Activated CD8-positive, alpha-beta T cell treated with anti-CD3 and anti-CD28 coated beads for 36 hours (primary cell): ENCODE measurements at regions not wholly inside any gene's neighbourhood (a gene's known extent, or its start where the extent isn't known, plus 50 kb on each side); places are given as distances from the start of the nearest gene placed in this dataset.
"Not testable (repeated sequence)": the region's sequence is repeated elsewhere in the genome, so short reads cannot be mapped to it uniquely, and the experiment has no call there.

Experiments used
- ATAC-seq: fragments of 200-7000 bp; cut with Tn5 transposase; one replicate; pipeline ENCODE4 v1.10.0; 2021; ENCODE audit warnings: mild to moderate bottlenecking, moderate library complexity
- CTCF ChIA-PET: fragments of 350-600 bp; sonication (Branson Sonifier 250); formaldehyde crosslinking; loops from one replicate; lab custom pipeline; 2021; ENCODE audit warnings: antibody characterized with exemption; lab: Charles Lee
- POLR2A ChIA-PET: fragments of 350-600 bp; sonication (Branson Sonifier 250); formaldehyde crosslinking; loops from one replicate; lab custom pipeline; 2021; ENCODE audit warnings: antibody characterized with exemption; lab: Charles Lee
- DNase-seq: peaks from one replicate; pipeline ENCODE4 v3.0.0-alpha.2; 2020
- H3K27ac Mint-ChIP-seq: one replicate; pipeline ENCODE4 v1.8.0; 2021; ENCODE audit warnings: mild to moderate bottlenecking, mixed read lengths
- H3K27me3 Mint-ChIP-seq: one replicate; pipeline ENCODE4 v1.8.0; 2021; ENCODE audit warnings: mixed read lengths
- H3K36me3 Mint-ChIP-seq: one replicate; pipeline ENCODE4 v1.8.0; 2021; ENCODE audit warnings: low read depth, mixed read lengths
- H3K4me1 Mint-ChIP-seq: one replicate; pipeline ENCODE4 v1.8.0; 2021; ENCODE audit warnings: low read depth, mixed read lengths
- H3K4me3 Mint-ChIP-seq: one replicate; pipeline ENCODE4 v1.8.0; 2021; ENCODE audit warnings: mild to moderate bottlenecking, moderate library complexity, mixed read lengths
- H3K9me3 Mint-ChIP-seq: one replicate; pipeline ENCODE4 v1.8.0; 2021; ENCODE audit warnings: mixed read lengths
- intact Hi-C: fragments of 100-400 bp; cut with micrococcal nuclease; formaldehyde crosslinking; loops from one replicate; pipeline ENCODE4 v1.10.0; 2022
- TF ChIP-seq, protein P1 (sequence below): fragments of 200-600 bp; IDR thresholded peaks from one replicate; pipeline ENCODE4 v1.8.0; 2022; ENCODE audit warnings: antibody characterized with exemption, mild to moderate bottlenecking

DNA sequence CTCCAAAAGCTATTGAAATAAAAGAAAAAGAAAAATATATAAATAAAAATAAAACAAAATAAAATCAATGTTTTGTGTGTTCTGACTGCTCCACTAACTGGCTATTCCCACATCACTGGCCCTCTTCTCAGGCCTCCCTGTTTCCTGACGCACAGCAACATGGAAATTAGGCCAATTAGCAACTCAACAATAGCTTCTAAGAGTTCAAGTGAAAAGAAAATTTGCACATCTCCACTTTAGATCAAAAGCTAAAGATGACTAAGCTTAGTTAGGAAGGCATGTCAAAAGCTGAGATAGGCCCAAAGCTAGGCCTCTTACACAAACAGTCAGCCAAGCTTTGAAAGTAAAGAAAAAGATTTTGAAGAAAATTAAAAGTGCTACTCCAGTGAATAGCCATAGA lies 200.8 kb downstream of the DUSP6 start:
- DNase-seq (no peak), ATAC-seq (no peak)
- peaks cover 10% of the 10 kb centered on the region for H3K4me1 Mint-ChIP-seq
- no peak overlapping the region for H3K27ac Mint-ChIP-seq
- intact Hi-C loops, result no loop called here
- H3K4me3 Mint-ChIP-seq, result no peak overlapping the region
- peaks cover 2% of the 10 kb centered on the region for H3K27me3 Mint-ChIP-seq
- CTCF ChIA-PET, result interaction anchor here (0.9 to 1.7 kb wide), 5 partner anchors 9 to 378 kb away, joined by 3 to 4 read pairs (median 3); no protein-coding TSS in a partner anchor
- TF ChIP-seq, protein P1, sequence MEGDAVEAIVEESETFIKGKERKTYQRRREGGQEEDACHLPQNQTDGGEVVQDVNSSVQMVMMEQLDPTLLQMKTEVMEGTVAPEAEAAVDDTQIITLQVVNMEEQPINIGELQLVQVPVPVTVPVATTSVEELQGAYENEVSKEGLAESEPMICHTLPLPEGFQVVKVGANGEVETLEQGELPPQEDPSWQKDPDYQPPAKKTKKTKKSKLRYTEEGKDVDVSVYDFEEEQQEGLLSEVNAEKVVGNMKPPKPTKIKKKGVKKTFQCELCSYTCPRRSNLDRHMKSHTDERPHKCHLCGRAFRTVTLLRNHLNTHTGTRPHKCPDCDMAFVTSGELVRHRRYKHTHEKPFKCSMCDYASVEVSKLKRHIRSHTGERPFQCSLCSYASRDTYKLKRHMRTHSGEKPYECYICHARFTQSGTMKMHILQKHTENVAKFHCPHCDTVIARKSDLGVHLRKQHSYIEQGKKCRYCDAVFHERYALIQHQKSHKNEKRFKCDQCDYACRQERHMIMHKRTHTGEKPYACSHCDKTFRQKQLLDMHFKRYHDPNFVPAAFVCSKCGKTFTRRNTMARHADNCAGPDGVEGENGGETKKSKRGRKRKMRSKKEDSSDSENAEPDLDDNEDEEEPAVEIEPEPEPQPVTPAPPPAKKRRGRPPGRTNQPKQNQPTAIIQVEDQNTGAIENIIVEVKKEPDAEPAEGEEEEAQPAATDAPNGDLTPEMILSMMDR, result no peak
- no peaks in the 10 kb centered on the region for H3K36me3 Mint-ChIP-seq
- POLR2A ChIA-PET, result interaction anchor here (0.9 kb wide), 1 partner anchor 74 kb away, joined by 3 read pairs; no protein-coding TSS in a partner anchor
- peaks cover 7% of the 10 kb centered on the region for H3K9me3 Mint-ChIP-seq

DNA sequence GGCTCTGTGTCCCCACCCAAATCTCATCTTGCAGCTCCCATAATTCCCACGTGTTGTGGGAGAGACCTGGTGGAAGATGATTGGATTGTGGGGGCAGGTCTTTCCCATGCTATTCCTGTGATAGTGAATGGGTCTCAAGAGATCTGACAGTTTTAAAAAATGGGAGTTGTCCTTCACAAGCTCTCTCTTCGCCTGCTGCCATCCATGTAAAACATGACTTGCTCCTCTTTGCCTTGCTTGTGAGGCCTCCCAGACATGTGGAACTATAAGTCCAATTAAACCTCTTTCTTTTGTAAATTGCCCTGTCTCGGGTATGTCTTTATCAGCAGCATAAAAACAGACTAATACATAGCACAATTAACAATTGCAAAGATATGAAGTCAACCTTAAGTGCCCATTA lies 201.5 kb downstream of the DUSP6 start:
- H3K27ac Mint-ChIP-seq, CTCF ChIA-PET, H3K27me3 Mint-ChIP-seq: not testable (repeated sequence)

DNA sequence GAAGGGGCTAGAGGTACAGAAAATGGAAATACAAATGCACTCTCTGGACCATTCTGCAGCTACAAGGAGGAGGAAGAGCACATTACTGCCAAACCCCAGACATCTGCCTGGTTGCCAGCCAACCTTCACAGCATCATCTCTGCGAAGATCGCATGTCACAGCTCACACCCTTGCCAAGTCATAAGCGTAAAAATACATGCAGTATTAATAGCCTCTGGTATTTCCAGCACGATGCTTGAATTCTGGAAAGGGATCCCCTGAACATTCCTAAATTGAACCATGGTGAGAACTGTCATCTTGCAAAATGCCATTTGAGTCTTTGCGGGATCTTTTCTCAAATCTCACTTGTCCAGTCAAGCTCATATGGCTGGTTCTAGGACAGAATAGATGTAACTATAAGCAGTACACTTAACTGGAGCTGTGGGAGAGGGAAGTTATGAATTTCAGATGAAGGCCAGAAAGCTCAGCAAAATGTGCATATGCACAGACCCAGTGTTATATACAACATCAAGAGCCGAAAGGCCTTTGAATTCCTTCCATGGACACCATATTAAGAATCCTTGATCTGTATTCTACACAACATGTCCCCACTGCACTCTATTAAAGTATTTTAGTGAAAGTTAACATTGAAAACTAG lies 211.6 kb downstream of the DUSP6 start:
- H3K27ac Mint-ChIP-seq, result no peak overlapping the region

More for the DNA sequence above, 201.5 kb downstream of the DUSP6 start:
- H3K36me3 Mint-ChIP-seq, intact Hi-C loops, H3K4me3 Mint-ChIP-seq, H3K4me1 Mint-ChIP-seq, H3K9me3 Mint-ChIP-seq, DNase-seq, ATAC-seq: not testable (repeated sequence)
- POLR2A ChIA-PET, result interaction anchor here (0.9 kb wide), 1 partner anchor 74 kb away, joined by 3 read pairs; no protein-coding TSS in a partner anchor

DNA sequence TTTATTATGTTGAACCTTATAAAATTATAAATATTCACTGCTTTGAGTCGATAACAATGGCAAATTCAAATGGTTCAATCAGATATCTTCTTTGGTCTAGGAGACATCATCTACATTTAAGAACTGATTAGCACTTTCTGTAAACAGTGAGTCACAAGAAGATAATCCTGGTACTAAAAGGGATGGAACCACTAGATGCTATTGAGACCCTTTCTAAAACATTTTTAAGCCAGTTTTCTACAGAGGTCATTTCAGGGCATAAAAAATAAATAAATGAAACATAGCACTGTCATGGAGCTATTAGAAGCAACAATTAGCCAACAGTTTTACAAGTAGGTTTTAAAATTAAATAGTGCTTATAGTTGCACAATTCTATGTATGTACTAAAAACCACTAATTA lies 212.2 kb downstream of the DUSP6 start:
- Mint-ChIP-seq H3K36me3 (no peaks in the 10 kb centered on the region), H3K4me3 (no peak overlapping the region), H3K4me1 (peaks cover 30% of the 10 kb centered on the region), H3K27me3 (peaks cover 3% of the 10 kb centered on the region), H3K27ac (no peak overlapping the region), H3K9me3 (no peaks in the 10 kb centered on the region)
- intact Hi-C loops, result no loop called here
- DNase-seq, result no peak
- no peak for ATAC-seq
- TF ChIP-seq, protein P1, result no peak
- ChIA-PET POLR2A (interaction anchor here (0.9 kb wide), 1 partner anchor 11 kb away, joined by 4 read pairs; no protein-coding TSS in a partner anchor), CTCF (no interaction called here)

More for the DNA sequence above, 211.6 kb downstream of the DUSP6 start:
- ATAC-seq, result no peak
- intact Hi-C loops, result no loop called here
- TF ChIP-seq, protein P1, result no peak
- Mint-ChIP-seq H3K9me3 (no peaks in the 10 kb centered on the region), H3K4me3 (no peak overlapping the region), H3K4me1 (peaks cover 29% of the 10 kb centered on the region), H3K36me3 (no peaks in the 10 kb centered on the region), H3K27me3 (peaks cover 3% of the 10 kb centered on the region)
- ChIA-PET POLR2A (interaction anchor here (0.9 kb wide), 1 partner anchor 11 kb away, joined by 4 read pairs; no protein-coding TSS in a partner anchor), CTCF (no interaction called here)
- DNase-seq, result no peak

DNA sequence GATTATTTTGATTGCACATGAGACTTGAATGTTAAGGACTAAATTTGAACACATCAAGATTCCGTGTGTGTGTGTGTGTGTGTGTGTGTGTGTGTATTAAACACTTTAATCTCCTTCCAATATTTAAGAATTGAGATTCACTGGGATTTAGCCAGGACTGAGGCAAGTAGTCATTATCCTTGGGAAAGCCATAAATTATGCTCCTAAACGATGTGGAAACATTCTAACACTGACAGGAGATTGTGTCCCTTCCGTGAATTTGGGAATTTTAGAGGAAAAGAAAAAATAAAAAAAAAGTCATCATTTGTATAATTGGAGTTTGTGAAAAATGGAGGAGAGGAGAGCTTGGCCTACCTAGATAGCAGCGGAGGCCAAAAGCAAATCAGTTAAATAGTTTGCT lies 212.9 kb downstream of the DUSP6 start:
- Mint-ChIP-seq H3K4me3 (no peak overlapping the region), H3K9me3 (no peaks in the 10 kb centered on the region), H3K4me1 (peaks cover 30% of the 10 kb centered on the region), H3K27ac (no peak overlapping the region), H3K27me3 (peaks cover 1% of the 10 kb centered on the region), H3K36me3 (no peaks in the 10 kb centered on the region)
- CTCF ChIA-PET, result no interaction called here
- POLR2A ChIA-PET, result no interaction called here
- DNase-seq (no peak), ATAC-seq (no peak)
- intact Hi-C loops, result loop anchor here (2.0 kb wide), 1 partner anchor 41 kb away; no protein-coding TSS in a partner anchor
- TF ChIP-seq, protein P1, result no peak
